RWPE1 (cell line): ENCODE measurements at regions not wholly inside any gene's neighbourhood (a gene's known extent, or its start where the extent isn't known, plus 50 kb on each side); places are given as distances from the start of the nearest gene placed in this dataset.
A peak's percentile ranks its signal among the peaks of the same experiment; 100 is the strongest.

Experiments
- CTCF ChIA-PET: fragments of 350-600 bp; sonication (Branson Sonifier 250); formaldehyde crosslinking; extraction: SDS; loops from one replicate; lab custom pipeline; 2021; lab: Yijun Ruan, JAX
- POLR2A ChIA-PET: fragments of 400-600 bp; formaldehyde crosslinking; extraction: SDS; loops from one replicate; lab custom pipeline; 2020; ENCODE audit warnings: antibody characterized with exemption; ENCODE audit not compliant: low non-redundant PET; lab: Yijun Ruan, JAX
- DNase-seq: peaks from one replicate; pipeline ENCODE4 v3.0.0; 2012; ENCODE audit warnings: low spot score
- H3K27ac ChIP-seq: fragments of 450-650 bp; 2 replicates; pipeline ENCODE4 v1.5.1; 2017
- CTCF ChIP-seq: fragments of 450-650 bp; conservative IDR thresholded peaks from 2 replicates; pipeline ENCODE4 v1.5.1; 2017; ENCODE audit warnings: low read depth, mild to moderate bottlenecking

GRCh38 chr3:106018102-106018501 is 149.3 kb upstream of the CBLB start:
- CTCF ChIA-PET: interaction anchor here (0.6 kb wide), 1 partner anchor 1176 kb away, joined by 3 read pairs; no protein-coding TSS in a partner anchor
- DNase-seq: no peak
- POLR2A ChIA-PET: no interaction called here
- TF ChIP-seq CTCF: no peak
- H3K27ac ChIP-seq: no peak overlapping the region

GRCh38 chr3:106018929-106019550 is 150.2 kb upstream of the CBLB start:
- no peak for DNase-seq
- ChIA-PET CTCF (no interaction called here), POLR2A (no interaction called here)
- no peak for TF ChIP-seq CTCF
- no peak overlapping the region for H3K27ac ChIP-seq

GRCh38 chr3:106022913-106023312 is 154.1 kb upstream of the CBLB start:
- no peak for TF ChIP-seq CTCF
- H3K27ac ChIP-seq: no peak overlapping the region
- POLR2A ChIA-PET: no interaction called here
- CTCF ChIA-PET: no interaction called here
- no peak for DNase-seq

GRCh38 chr3:106025151-106025722 is 156.4 kb upstream of the CBLB start:
- DNase-seq: no peak
- no peak for TF ChIP-seq CTCF

GRCh38 chr3:106029954-106030626 is 161.3 kb upstream of the CBLB start:
- ChIA-PET POLR2A (no interaction called here), CTCF (no interaction called here)
- no peak for DNase-seq
- no peak overlapping the region for H3K27ac ChIP-seq
- TF ChIP-seq CTCF: no peak

More at GRCh38 chr3:106025151-106025722, 156.4 kb upstream of the CBLB start:
- CTCF ChIA-PET: no interaction called here
- POLR2A ChIA-PET: no interaction called here
- H3K27ac ChIP-seq: peak overlapping the region; percentile 77

DNA sequence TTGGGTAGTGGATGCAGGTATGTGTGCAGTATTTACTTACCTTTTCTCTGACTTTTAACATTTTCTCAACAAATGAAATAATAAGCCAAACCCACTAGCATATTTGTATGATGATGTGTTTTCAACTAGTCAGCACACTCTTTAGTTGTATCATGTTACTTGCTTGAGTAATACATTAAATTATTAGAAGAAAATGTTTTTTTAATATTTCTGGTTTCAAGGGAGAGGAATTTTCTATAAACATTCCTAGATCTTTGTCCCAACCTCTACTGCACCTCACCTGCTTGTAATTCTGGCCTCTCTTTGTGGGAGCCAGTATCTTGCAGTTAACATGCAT is 161.8 kb upstream of the CBLB start:
- DNase-seq: peak; percentile 34
- H3K27ac ChIP-seq: no peak overlapping the region
- ChIA-PET POLR2A (no interaction called here), CTCF (no interaction called here)
- no peak for TF ChIP-seq CTCF
